SK-N-SH treated with all-trans-retinoic acid at 6 μM for 48 hours (cell line): ENCODE measurements at regions not wholly inside any gene's neighbourhood (a gene's known extent, or its start where the extent isn't known, plus 50 kb on each side); places are given as distances from the start of the nearest gene placed in this dataset.
A peak's percentile ranks its signal among the peaks of the same experiment; 100 is the strongest.
"Not testable (repeated sequence)": the region's sequence is repeated elsewhere in the genome, so short reads cannot be mapped to it uniquely, and the experiment has no call there.

Experiments
- ATAC-seq: fragments of 200-7000 bp; cut with Tn5 transposase; 3 replicates; pipeline ENCODE4 v1.9.1; 2020; ENCODE audit warnings: mild to moderate bottlenecking, moderate library complexity
- ARNTL ChIP-seq: fragments of 450-650 bp; formaldehyde crosslinking; IDR thresholded peaks from 2 replicates; pipeline ENCODE4 v1.5.0; 2020; ENCODE audit warnings: low read depth, mild to moderate bottlenecking, moderate library complexity, borderline replicate concordance
- CSDC2 ChIP-seq: fragments of 250-450 bp; sonication (Bioruptor Pico); IDR thresholded peaks from 2 replicates; pipeline ENCODE4 v1.5.0; 2020; ENCODE audit warnings: mild to moderate bottlenecking, moderate library complexity
- ESRRG ChIP-seq: fragments of 250-450 bp; sonication (Bioruptor Pico); IDR thresholded peaks from 2 replicates; pipeline ENCODE4 v1.6.1; 2021; ENCODE audit warnings: mild to moderate bottlenecking
- GLIS3 ChIP-seq: fragments of 250-450 bp; sonication (Bioruptor Pico); IDR thresholded peaks from 2 replicates; pipeline ENCODE4 v1.5.0; 2020; ENCODE audit warnings: mild to moderate bottlenecking, moderate library complexity
- ISL1 ChIP-seq: fragments of 250-450 bp; sonication (Bioruptor Pico); IDR thresholded peaks from 2 replicates; pipeline ENCODE4 v2.1.2; 2022; ENCODE audit warnings: mild to moderate bottlenecking, moderate library complexity
- OSR1 ChIP-seq: fragments of 250-450 bp; sonication (Bioruptor Pico); IDR thresholded peaks from 2 replicates; pipeline ENCODE4 v1.8.0; 2022; ENCODE audit warnings: moderate library complexity, mild to moderate bottlenecking, inconsistent platforms
- RARB ChIP-seq: fragments of 250-450 bp; sonication (Bioruptor Pico); IDR thresholded peaks from 2 replicates; pipeline ENCODE4 v1.8.0; 2021; ENCODE audit warnings: mild to moderate bottlenecking, moderate library complexity
- SNAI2 ChIP-seq: fragments of 250-450 bp; sonication (Bioruptor Pico); IDR thresholded peaks from 2 replicates; pipeline ENCODE4 v1.5.0; 2020; ENCODE audit warnings: mild to moderate bottlenecking, moderate library complexity
- TCF4 ChIP-seq: fragments of 250-450 bp; sonication (Bioruptor Pico); IDR thresholded peaks from 2 replicates; pipeline ENCODE4 v1.8.0; 2021; ENCODE audit warnings: mild to moderate bottlenecking, moderate library complexity, borderline replicate concordance
- TOX ChIP-seq: fragments of 250-450 bp; sonication (Bioruptor Pico); IDR thresholded peaks from 2 replicates; pipeline ENCODE4 v1.8.0; 2021; ENCODE audit warnings: mild to moderate bottlenecking, moderate library complexity, borderline replicate concordance
- ZFP3 ChIP-seq: fragments of 250-450 bp; sonication (Bioruptor Pico); IDR thresholded peaks from 2 replicates; pipeline ENCODE4 v1.5.0; 2020; ENCODE audit warnings: mild to moderate bottlenecking, moderate library complexity
- ZFP30 ChIP-seq: fragments of 450-650 bp; formaldehyde crosslinking; IDR thresholded peaks from 2 replicates; pipeline ENCODE4 v1.5.0; 2022; ENCODE audit warnings: mild to moderate bottlenecking, moderate library complexity
- ZNF565 ChIP-seq: fragments of 450-650 bp; formaldehyde crosslinking; conservative IDR thresholded peaks from 2 replicates; pipeline ENCODE4 v1.5.0; 2020; ENCODE audit warnings: low read depth, mild to moderate bottlenecking, moderate library complexity
- ZNF8 ChIP-seq: fragments of 450-650 bp; formaldehyde crosslinking; IDR thresholded peaks from 2 replicates; pipeline ENCODE4 v1.5.0; 2020; ENCODE audit warnings: mild to moderate bottlenecking, moderate library complexity
- TF ChIP-seq, protein P1 (sequence below): fragments of 250-450 bp; sonication (Bioruptor Pico); IDR thresholded peaks from 2 replicates; pipeline ENCODE4 v1.5.0; 2020; ENCODE audit warnings: mild to moderate bottlenecking, moderate library complexity
- TF ChIP-seq, protein P2 (sequence below): fragments of 250-450 bp; sonication (Bioruptor Pico); IDR thresholded peaks from 2 replicates; pipeline ENCODE4 v1.8.0; 2021; ENCODE audit warnings: low read depth, mild to moderate bottlenecking, moderate library complexity, borderline replicate concordance
- TF ChIP-seq, protein P3 (sequence below): fragments of 250-450 bp; sonication (Bioruptor Pico); IDR thresholded peaks from 2 replicates; pipeline ENCODE4 v1.8.0; 2020; ENCODE audit warnings: mild to moderate bottlenecking, moderate library complexity, borderline replicate concordance
- TF ChIP-seq, protein P4 (sequence below): fragments of 250-450 bp; sonication (Bioruptor Pico); IDR thresholded peaks from 2 replicates; pipeline ENCODE4 v1.5.1; 2021; ENCODE audit warnings: mild to moderate bottlenecking, moderate library complexity

DNA sequence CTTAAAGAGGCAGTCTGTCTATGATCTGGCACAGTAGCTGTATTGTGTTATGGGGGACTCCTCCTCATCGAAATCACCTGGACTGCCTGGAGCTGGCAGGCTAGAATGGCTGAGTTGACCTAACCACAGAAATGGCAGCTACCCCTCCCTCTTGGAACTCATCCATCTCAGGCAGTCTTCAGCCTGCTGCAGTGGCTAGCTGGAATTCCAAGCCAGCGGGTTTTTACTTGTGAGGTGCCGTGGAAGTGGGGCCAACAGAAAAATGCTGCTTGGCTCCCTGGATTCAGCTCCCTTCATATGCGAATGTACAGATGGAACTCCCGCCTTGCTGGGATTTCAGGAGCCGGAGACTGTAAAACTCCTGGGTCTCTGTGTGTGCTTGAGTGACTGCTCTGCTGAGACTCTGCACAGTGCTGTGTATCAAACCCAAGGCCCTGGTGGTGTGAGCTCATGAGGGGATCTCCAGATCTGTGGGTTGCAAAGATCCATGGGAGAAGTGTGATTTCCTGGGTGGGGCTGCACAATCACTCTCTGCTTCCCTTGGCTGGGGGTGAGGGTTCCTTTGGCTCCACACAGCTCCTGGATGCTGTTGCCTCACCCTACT is 316.9 kb downstream of the CTH start (continued):
- TF ChIP-seq, protein P1, sequence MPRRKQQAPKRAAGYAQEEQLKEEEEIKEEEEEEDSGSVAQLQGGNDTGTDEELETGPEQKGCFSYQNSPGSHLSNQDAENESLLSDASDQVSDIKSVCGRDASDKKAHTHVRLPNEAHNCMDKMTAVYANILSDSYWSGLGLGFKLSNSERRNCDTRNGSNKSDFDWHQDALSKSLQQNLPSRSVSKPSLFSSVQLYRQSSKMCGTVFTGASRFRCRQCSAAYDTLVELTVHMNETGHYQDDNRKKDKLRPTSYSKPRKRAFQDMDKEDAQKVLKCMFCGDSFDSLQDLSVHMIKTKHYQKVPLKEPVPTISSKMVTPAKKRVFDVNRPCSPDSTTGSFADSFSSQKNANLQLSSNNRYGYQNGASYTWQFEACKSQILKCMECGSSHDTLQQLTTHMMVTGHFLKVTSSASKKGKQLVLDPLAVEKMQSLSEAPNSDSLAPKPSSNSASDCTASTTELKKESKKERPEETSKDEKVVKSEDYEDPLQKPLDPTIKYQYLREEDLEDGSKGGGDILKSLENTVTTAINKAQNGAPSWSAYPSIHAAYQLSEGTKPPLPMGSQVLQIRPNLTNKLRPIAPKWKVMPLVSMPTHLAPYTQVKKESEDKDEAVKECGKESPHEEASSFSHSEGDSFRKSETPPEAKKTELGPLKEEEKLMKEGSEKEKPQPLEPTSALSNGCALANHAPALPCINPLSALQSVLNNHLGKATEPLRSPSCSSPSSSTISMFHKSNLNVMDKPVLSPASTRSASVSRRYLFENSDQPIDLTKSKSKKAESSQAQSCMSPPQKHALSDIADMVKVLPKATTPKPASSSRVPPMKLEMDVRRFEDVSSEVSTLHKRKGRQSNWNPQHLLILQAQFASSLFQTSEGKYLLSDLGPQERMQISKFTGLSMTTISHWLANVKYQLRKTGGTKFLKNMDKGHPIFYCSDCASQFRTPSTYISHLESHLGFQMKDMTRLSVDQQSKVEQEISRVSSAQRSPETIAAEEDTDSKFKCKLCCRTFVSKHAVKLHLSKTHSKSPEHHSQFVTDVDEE (CRISPR knock-in tag) = no peak
- TF ChIP-seq, protein P2, sequence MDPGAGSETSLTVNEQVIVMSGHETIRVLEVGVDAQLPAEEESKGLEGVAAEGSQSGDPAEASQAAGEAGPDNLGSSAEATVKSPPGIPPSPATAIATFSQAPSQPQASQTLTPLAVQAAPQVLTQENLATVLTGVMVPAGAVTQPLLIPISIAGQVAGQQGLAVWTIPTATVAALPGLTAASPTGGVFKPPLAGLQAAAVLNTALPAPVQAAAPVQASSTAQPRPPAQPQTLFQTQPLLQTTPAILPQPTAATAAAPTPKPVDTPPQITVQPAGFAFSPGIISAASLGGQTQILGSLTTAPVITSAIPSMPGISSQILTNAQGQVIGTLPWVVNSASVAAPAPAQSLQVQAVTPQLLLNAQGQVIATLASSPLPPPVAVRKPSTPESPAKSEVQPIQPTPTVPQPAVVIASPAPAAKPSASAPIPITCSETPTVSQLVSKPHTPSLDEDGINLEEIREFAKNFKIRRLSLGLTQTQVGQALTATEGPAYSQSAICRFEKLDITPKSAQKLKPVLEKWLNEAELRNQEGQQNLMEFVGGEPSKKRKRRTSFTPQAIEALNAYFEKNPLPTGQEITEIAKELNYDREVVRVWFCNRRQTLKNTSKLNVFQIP (CRISPR knock-in tag) = no peak

DNA sequence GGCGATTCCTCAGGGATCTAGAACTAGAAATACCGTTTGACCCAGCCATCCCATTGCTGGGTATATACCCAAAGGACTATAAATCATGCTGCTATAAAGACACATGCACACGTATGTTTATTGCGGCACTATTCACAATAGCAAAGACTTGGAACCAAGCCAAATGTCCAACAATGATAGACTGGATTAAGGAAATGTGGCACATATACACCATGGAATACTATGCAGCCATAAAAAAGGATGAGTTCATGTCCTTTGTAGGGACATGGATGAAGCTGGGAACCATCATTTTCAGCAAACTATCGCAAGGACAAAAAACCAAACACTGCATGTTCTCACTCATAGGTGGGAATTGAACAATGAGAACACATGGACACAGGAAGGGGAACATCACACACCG is 311.1 kb downstream of the PTGER3 start:
- ATAC-seq = not testable (repeated sequence)

DNA sequence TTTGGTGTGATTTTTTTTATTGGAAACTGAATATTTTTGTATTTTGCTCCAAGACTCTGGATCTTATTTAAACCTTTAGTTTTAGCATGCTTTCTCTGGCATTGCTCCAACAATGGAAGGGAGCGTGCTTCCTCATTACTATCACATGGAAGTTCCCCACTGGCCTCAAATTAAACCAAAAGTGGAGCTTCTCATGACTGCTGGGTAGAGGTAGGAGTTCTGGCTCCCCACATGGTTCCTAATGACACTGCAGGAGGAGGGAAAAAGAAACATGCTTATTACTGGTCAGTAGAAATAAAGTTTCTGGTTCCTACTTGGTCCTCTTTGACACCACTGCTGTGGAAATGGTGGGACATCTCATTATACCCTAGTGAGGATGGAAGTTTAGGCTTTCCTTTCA is 310.5 kb downstream of the PTGER3 start:
- no peak for TF ChIP-seq GLIS3 (CRISPR knock-in tag)
- TF ChIP-seq, all 23 proteins: peak for 0
- no peak; the same call in 2 of the 3 replicates for ATAC-seq

DNA sequence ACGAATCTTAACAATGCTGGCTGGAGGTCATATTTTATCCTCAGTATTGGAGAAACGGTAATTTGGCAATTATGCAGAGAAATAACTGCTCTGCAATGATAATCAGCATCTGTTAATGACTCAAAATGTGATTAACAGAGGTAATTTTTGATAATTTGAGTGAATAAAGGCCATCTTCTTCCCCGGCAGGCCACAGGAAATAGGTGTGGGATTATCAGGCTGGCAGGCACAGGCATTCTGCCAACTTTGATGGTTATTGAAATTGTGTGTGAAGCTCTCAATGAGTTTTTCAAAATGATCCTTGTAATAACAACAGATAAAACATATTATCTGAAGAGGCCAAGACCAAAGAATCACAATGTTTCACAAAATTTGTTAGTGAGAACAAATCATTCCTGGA is 309.0 kb downstream of the PTGER3 start:
- TF ChIP-seq TOX (no peak), ZFP3 (no peak), GLIS3 (CRISPR knock-in tag) (no peak), ZNF565 (CRISPR knock-in tag) (no peak), ZNF8 (CRISPR knock-in tag) (no peak), SNAI2 (CRISPR knock-in tag) (no peak), RARB (CRISPR knock-in tag) (no peak), CSDC2 (CRISPR knock-in tag) (no peak), TCF4 (CRISPR knock-in tag) (peak; percentile 58; the same call in 1 of the 2 replicates), ISL1 (CRISPR knock-in tag) (peak; percentile 19; the same call in 1 of the 2 replicates), ESRRG (CRISPR knock-in tag) (no peak)
- TF ChIP-seq, protein P3, sequence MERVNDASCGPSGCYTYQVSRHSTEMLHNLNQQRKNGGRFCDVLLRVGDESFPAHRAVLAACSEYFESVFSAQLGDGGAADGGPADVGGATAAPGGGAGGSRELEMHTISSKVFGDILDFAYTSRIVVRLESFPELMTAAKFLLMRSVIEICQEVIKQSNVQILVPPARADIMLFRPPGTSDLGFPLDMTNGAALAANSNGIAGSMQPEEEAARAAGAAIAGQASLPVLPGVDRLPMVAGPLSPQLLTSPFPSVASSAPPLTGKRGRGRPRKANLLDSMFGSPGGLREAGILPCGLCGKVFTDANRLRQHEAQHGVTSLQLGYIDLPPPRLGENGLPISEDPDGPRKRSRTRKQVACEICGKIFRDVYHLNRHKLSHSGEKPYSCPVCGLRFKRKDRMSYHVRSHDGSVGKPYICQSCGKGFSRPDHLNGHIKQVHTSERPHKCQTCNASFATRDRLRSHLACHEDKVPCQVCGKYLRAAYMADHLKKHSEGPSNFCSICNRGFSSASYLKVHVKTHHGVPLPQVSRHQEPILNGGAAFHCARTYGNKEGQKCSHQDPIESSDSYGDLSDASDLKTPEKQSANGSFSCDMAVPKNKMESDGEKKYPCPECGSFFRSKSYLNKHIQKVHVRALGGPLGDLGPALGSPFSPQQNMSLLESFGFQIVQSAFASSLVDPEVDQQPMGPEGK (CRISPR knock-in tag) = no peak
- TF ChIP-seq, protein P1 (CRISPR knock-in tag) = 0 out of 2 replicates have a peak, but pooled peaks have one; percentile 19
- TF ChIP-seq, protein P2 (CRISPR knock-in tag) = no peak
- no peak; the same call in 2 of the 3 replicates for ATAC-seq

DNA sequence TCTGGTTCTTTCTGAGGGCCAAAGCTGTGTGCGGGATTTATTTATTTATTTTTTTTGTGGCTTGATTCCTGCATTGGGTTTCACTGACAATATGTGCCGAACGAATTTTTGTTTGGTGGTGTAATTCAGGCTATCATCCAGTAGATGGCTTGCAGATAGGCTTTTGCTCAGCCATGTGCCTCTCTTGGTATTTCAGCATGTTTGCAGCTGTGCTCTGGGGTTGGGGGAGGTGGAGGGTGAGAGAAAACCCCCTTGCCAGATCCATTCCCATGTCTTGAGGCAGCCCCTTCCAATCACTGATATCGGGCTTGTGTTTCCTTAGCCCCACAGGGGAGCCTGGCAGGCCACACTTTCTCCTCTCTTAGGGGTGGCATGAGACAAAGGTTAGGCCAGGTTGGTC is 302.4 kb downstream of the PTGER3 start:
- TF ChIP-seq ZFP3 (no peak), ZFP30 (CRISPR knock-in tag) (no peak), OSR1 (CRISPR knock-in tag) (no peak), ARNTL (CRISPR knock-in tag) (no peak), RARB (CRISPR knock-in tag) (no peak), ESRRG (CRISPR knock-in tag) (no peak), CSDC2 (CRISPR knock-in tag) (no peak)
- TF ChIP-seq, protein P4, sequence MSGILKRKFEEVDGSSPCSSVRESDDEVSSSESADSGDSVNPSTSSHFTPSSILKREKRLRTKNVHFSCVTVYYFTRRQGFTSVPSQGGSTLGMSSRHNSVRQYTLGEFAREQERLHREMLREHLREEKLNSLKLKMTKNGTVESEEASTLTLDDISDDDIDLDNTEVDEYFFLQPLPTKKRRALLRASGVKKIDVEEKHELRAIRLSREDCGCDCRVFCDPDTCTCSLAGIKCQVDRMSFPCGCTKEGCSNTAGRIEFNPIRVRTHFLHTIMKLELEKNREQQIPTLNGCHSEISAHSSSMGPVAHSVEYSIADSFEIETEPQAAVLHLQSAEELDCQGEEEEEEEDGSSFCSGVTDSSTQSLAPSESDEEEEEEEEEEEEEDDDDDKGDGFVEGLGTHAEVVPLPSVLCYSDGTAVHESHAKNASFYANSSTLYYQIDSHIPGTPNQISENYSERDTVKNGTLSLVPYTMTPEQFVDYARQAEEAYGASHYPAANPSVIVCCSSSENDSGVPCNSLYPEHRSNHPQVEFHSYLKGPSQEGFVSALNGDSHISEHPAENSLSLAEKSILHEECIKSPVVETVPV (CRISPR knock-in tag) = no peak
- peak; percentile 38; the same call in 1 of the 3 replicates for ATAC-seq
